Vagina (tissue), 2 donors: ENCODE measurements at regions not wholly inside any gene's neighbourhood (a gene's known extent, or its start where the extent isn't known, plus 50 kb on each side); places are given as distances from the start of the nearest gene placed in this dataset.
A peak's percentile ranks its signal among the peaks of the same experiment; 100 is the strongest.

Experiments used
- DNase-seq, 2 donors: peaks; one replicate each; pipeline ENCODE4 v3.0.0-alpha.2; 2017; ENCODE audit errors: extremely low spot score in 2 of 2
- H3K27ac ChIP-seq: fragments of 200-600 bp; sonication (generic); one replicate; pipeline ENCODE4 v1.5.1; 2019
- H3K27me3 ChIP-seq: fragments of 200-600 bp; sonication (generic); one replicate; pipeline ENCODE4 v1.5.1; 2019
- H3K36me3 ChIP-seq, 2 donors: fragments of 200-600 bp; sonication (generic); one replicate each; pipeline ENCODE4 v1.5.1; 2017 to 2019
- H3K4me1 ChIP-seq: fragments of 200-600 bp; sonication (generic); one replicate; pipeline ENCODE4 v1.5.1; 2019
- H3K4me3 ChIP-seq, 2 donors: fragments of 200-600 bp; sonication (generic); 1 replicate in 1 of 2; 2 replicates in 1 of 2; pipeline ENCODE4 v1.5.1; 2016 to 2019
- H3K9me3 ChIP-seq: fragments of 200-600 bp; sonication (generic); one replicate; pipeline ENCODE4 v1.5.1; 2019
- POLR2A ChIP-seq, 2 donors: fragments of 450-650 bp; IDR thresholded peaks; one replicate each; pipeline ENCODE4 v1.6.1; 2017; ENCODE audit warnings: antibody characterized with exemption in 2 of 2, mild to moderate bottlenecking in 2 of 2, moderate library complexity in 2 of 2
- POLR2AphosphoS5 ChIP-seq, 2 donors: sonication (generic); formaldehyde crosslinking; IDR thresholded peaks; one replicate each; pipeline ENCODE4 v1.9.0; 2017; ENCODE audit warnings: antibody characterized with exemption in 2 of 2, mild to moderate bottlenecking in 2 of 2, low read depth in 1 of 2; ENCODE audit not compliant: insufficient read depth in 1 of 2
- intact Hi-C: fragments of 100-400 bp; cut with DNase I; formaldehyde crosslinking; loops from one replicate; pipeline ENCODE4 v1.15.1; 2023
- TF ChIP-seq, protein P1 (sequence below), 3 experiments: fragments of 450-650 bp in 2 of 3; fragments of 200-600 bp in 1 of 3; sonication (generic) in 1 of 3; IDR thresholded peaks; one replicate each; pipeline ENCODE4 v1.5.1; 2017 to 2019; ENCODE audit warnings: antibody characterized with exemption in 3 of 3, mild to moderate bottlenecking in 2 of 3, moderate library complexity in 2 of 3

- H3K9me3 ChIP-seq, result peaks cover 5% of the 10 kb centered on the region
- intact Hi-C loops, result no loop called here
- peak in 1 of 2 donors; percentile 43 for DNase-seq
- H3K4me3 ChIP-seq, result no peak overlapping the region
- H3K36me3 ChIP-seq, result no peaks in the 10 kb centered on the region
- H3K27me3 ChIP-seq, result no peaks in the 10 kb centered on the region
- TF ChIP-seq, protein P1, sequence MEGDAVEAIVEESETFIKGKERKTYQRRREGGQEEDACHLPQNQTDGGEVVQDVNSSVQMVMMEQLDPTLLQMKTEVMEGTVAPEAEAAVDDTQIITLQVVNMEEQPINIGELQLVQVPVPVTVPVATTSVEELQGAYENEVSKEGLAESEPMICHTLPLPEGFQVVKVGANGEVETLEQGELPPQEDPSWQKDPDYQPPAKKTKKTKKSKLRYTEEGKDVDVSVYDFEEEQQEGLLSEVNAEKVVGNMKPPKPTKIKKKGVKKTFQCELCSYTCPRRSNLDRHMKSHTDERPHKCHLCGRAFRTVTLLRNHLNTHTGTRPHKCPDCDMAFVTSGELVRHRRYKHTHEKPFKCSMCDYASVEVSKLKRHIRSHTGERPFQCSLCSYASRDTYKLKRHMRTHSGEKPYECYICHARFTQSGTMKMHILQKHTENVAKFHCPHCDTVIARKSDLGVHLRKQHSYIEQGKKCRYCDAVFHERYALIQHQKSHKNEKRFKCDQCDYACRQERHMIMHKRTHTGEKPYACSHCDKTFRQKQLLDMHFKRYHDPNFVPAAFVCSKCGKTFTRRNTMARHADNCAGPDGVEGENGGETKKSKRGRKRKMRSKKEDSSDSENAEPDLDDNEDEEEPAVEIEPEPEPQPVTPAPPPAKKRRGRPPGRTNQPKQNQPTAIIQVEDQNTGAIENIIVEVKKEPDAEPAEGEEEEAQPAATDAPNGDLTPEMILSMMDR (IDR thresholded peaks at IDR 0.05), result no peak
- no peak for TF ChIP-seq POLR2A (IDR thresholded peaks at IDR 0.05)
- TF ChIP-seq POLR2AphosphoS5 (IDR thresholded peaks at IDR 0.05; ENCODE audit: insufficient read depth in 1 of 2, low read depth in 1 of 2), result no peak
- H3K4me1 ChIP-seq, result no peaks in the 10 kb centered on the region
- H3K27ac ChIP-seq, result no peak overlapping the region
Observed at GRCh38 chr22:47437636-47438035, 675.2 kb downstream of the TBC1D22A start.

DNA sequence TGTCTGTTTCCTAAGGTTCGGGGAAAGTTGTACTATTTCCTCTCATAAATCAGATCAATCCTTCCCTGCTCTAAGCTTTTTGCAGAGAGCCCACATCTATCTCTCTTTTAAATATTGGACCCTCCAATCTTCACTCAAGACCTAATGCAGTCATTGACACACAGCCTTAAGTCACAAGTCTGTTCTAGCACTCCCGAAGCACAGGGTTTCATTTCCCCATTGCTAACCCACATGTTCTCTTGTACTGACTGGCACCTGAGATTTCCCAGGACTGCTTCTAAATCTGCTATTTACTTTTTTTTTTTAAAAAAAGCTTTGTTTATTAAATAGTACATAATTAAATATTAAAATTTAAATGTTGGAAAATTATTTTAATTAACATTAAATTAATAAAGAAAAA, 674.7 kb downstream of the TBC1D22A start:
- Histone ChIP-seq H3K4me3 (no peak overlapping the region), H3K4me1 (no peaks in the 10 kb centered on the region), H3K27ac (no peak overlapping the region), H3K9me3 (peaks cover 5% of the 10 kb centered on the region), H3K27me3 (no peaks in the 10 kb centered on the region), H3K36me3 (no peaks in the 10 kb centered on the region)
- TF ChIP-seq POLR2A (IDR thresholded peaks at IDR 0.05), result no peak
- no peak for TF ChIP-seq POLR2AphosphoS5 (IDR thresholded peaks at IDR 0.05; ENCODE audit: insufficient read depth in 1 of 2, low read depth in 1 of 2)
- TF ChIP-seq, protein P1 (IDR thresholded peaks at IDR 0.05), result no peak
- intact Hi-C loops, result no loop called here
- peak; percentile 4 to 16 for DNase-seq

DNA sequence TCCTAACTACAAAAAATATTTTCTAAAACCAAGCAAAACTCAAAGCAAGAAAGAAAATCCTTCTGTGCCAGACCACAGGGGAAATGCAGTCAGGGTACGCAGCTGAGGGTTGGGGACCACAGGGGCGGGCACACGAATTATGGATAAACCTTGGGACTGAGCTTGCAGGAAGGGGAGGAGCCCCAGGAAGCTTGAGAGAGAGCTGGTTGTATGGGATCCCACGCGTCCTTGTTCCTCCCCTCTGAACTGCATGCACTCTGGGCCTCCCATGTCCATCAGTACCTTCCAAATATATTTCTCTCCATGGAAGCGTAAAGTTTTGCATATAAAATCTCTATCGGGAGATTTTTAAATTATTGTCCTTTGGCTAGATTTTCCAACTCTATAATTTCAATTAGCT, 673.4 kb downstream of the TBC1D22A start:
- no peaks in the 10 kb centered on the region for H3K4me1 ChIP-seq

GRCh38 chr22:47435204-47435487, 672.7 kb downstream of the TBC1D22A start:
- TF ChIP-seq, protein P1 (IDR thresholded peaks at IDR 0.05), result no peak
- TF ChIP-seq POLR2A (IDR thresholded peaks at IDR 0.05), result no peak
- no peak for TF ChIP-seq POLR2AphosphoS5 (IDR thresholded peaks at IDR 0.05; ENCODE audit: insufficient read depth in 1 of 2, low read depth in 1 of 2)
- peaks cover 5% of the 10 kb centered on the region for H3K9me3 ChIP-seq
- H3K27ac ChIP-seq, result no peak overlapping the region
- H3K4me1 ChIP-seq, result no peaks in the 10 kb centered on the region
- intact Hi-C loops, result no loop called here
- DNase-seq, result peak; percentile 46 to 64
- H3K27me3 ChIP-seq, result no peaks in the 10 kb centered on the region
- no peaks in the 10 kb centered on the region for H3K36me3 ChIP-seq
- no peak overlapping the region for H3K4me3 ChIP-seq

More for the DNA sequence above, 673.4 kb downstream of the TBC1D22A start:
- peak; percentile 34 to 52 for DNase-seq
- H3K9me3 ChIP-seq, result peaks cover 5% of the 10 kb centered on the region
- no peak overlapping the region for H3K4me3 ChIP-seq
- no peak overlapping the region for H3K27ac ChIP-seq
- intact Hi-C loops, result no loop called here
- no peaks in the 10 kb centered on the region for H3K36me3 ChIP-seq
- no peak for TF ChIP-seq POLR2A (IDR thresholded peaks at IDR 0.05)
- no peak for TF ChIP-seq POLR2AphosphoS5 (IDR thresholded peaks at IDR 0.05; ENCODE audit: insufficient read depth in 1 of 2, low read depth in 1 of 2)
- TF ChIP-seq, protein P1 (IDR thresholded peaks at IDR 0.05), result no peak
- no peaks in the 10 kb centered on the region for H3K27me3 ChIP-seq

DNA sequence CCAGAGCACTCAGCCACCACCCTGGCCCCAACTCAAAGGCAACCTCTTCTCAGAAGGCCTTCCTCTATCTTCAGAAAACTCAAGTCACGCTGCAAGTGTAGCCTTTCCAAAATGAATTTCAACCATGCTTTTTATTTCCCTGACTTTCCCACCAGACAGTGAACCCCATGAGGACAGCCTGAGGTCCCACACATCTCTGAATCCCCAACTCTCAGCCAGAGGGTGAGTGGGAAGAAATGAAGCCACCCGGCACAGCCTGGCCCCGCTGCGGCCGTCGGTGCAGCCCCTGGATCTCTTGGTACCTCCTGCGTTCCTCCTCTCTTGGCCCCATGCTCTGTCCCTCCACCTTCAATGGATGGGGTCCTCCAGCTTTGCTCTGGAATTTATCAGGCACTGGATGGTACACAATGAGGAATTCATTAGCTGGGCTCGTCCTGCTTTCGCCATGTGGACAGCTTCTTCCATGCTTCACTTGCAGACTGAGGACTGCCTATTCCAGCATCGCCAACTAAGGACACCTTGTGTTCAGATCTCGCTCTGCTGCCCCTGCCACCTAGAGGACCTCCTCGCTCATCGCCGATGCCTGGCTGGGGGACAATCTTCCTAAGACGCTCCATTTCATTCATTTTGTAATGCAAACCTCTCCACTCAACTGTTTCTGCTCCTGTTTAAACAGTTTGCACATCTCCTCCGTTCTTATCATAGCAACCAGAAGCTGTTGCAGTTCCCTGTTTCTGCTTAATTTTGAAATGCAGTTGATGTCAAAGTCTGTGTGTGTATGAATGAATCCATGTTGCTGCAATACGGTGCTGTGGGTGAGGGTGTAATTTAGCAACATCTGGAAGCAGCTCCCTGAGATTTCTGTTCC, 672.1 kb downstream of the TBC1D22A start:
- Histone ChIP-seq H3K9me3 (peaks cover 5% of the 10 kb centered on the region), H3K4me1 (no peaks in the 10 kb centered on the region), H3K27me3 (no peaks in the 10 kb centered on the region), H3K36me3 (no peaks in the 10 kb centered on the region), H3K4me3 (no peak overlapping the region), H3K27ac (no peak overlapping the region)
- intact Hi-C loops, result no loop called here
- TF ChIP-seq POLR2A (IDR thresholded peaks at IDR 0.05), result no peak
- TF ChIP-seq POLR2AphosphoS5 (IDR thresholded peaks at IDR 0.05; ENCODE audit: insufficient read depth in 1 of 2, low read depth in 1 of 2), result no peak
- TF ChIP-seq, protein P1 (IDR thresholded peaks at IDR 0.05), result no peak
- peak; percentile 67 for DNase-seq
